Bronchial epithelial cell (primary cell): ENCODE measurements at regions not wholly inside any gene's neighbourhood (a gene's known extent, or its start where the extent isn't known, plus 50 kb on each side); places are given as distances from the start of the nearest gene placed in this dataset.
"Not testable (repeated sequence)": the region's sequence is repeated elsewhere in the genome, so short reads cannot be mapped to it uniquely, and the experiment has no call there.

Source experiments
- DNase-seq: peaks from one replicate; pipeline ENCODE4 v3.0.0-alpha.2; 2010; ENCODE audit warnings: low read depth
- FAIRE-seq: peaks from 2 replicates; lab custom pipeline; 2011; peaks lifted over from hg19 to GRCh38; lab: Jason Lieb, UNC
- H3K27me3 ChIP-seq: 2 replicates; pipeline ENCODE4 v1.5.1; 2011; ENCODE audit warnings: low read length; ENCODE audit not compliant: control insufficient read depth, insufficient read depth
- H3K36me3 ChIP-seq: 2 replicates; pipeline ENCODE4 v1.5.1; 2011; ENCODE audit warnings: low read length; ENCODE audit not compliant: control insufficient read depth, insufficient read depth
- H3K4me3 ChIP-seq: 2 replicates; pipeline ENCODE4 v1.5.1; 2011; ENCODE audit warnings: mild to moderate bottlenecking, low read depth, low read length, control low read depth

GRCh38 chr21:6428498-6429092 is 4092.8 kb upstream of the TPTE start:
- DNase-seq, FAIRE-seq, H3K36me3 ChIP-seq, H3K4me3 ChIP-seq, H3K27me3 ChIP-seq: not testable (repeated sequence)

GRCh38 chr21:6429924-6430323 is 4091.5 kb upstream of the TPTE start:
- not testable (repeated sequence) for H3K27me3 ChIP-seq, FAIRE-seq, DNase-seq, H3K4me3 ChIP-seq, H3K36me3 ChIP-seq

- H3K27me3 ChIP-seq, H3K4me3 ChIP-seq, DNase-seq, H3K36me3 ChIP-seq, FAIRE-seq: not testable (repeated sequence)
Observed at GRCh38 chr21:6433149-6433548, 4088.2 kb upstream of the TPTE start.

- not testable (repeated sequence) for DNase-seq, FAIRE-seq, H3K36me3 ChIP-seq, H3K27me3 ChIP-seq, H3K4me3 ChIP-seq
Observed at GRCh38 chr21:6436205-6436604, 4085.2 kb upstream of the TPTE start.

GRCh38 chr21:6436971-6437833 is 4084.2 kb upstream of the TPTE start:
- not testable (repeated sequence) for FAIRE-seq, H3K4me3 ChIP-seq, DNase-seq, H3K36me3 ChIP-seq, H3K27me3 ChIP-seq

- not testable (repeated sequence) for H3K4me3 ChIP-seq, DNase-seq, H3K27me3 ChIP-seq, FAIRE-seq, H3K36me3 ChIP-seq
Observed at GRCh38 chr21:6437834-6438187, 4083.6 kb upstream of the TPTE start.

- not testable (repeated sequence) for H3K4me3 ChIP-seq, FAIRE-seq, H3K36me3 ChIP-seq, DNase-seq, H3K27me3 ChIP-seq
Observed at GRCh38 chr21:6439058-6439457, 4082.3 kb upstream of the TPTE start.

- not testable (repeated sequence) for DNase-seq, H3K36me3 ChIP-seq, FAIRE-seq, H3K4me3 ChIP-seq, H3K27me3 ChIP-seq
Observed at GRCh38 chr21:6454648-6455340, 4066.6 kb upstream of the TPTE start.

- H3K4me3 ChIP-seq, H3K36me3 ChIP-seq, H3K27me3 ChIP-seq, DNase-seq, FAIRE-seq: not testable (repeated sequence)
Observed at GRCh38 chr21:6456011-6456661, 4065.2 kb upstream of the TPTE start.

- DNase-seq, result not testable (repeated sequence)
Observed at GRCh38 chr21:6459761-6460160, 4061.6 kb upstream of the TPTE start.

GRCh38 chr21:6461358-6461757 is 4060.0 kb upstream of the TPTE start:
- H3K27me3 ChIP-seq, DNase-seq, H3K4me3 ChIP-seq, FAIRE-seq, H3K36me3 ChIP-seq: not testable (repeated sequence)

More at GRCh38 chr21:6459761-6460160, 4061.6 kb upstream of the TPTE start:
- FAIRE-seq, H3K27me3 ChIP-seq, H3K4me3 ChIP-seq, H3K36me3 ChIP-seq: not testable (repeated sequence)

- not testable (repeated sequence) for H3K36me3 ChIP-seq, DNase-seq, H3K4me3 ChIP-seq, H3K27me3 ChIP-seq, FAIRE-seq
Observed at GRCh38 chr21:6464419-6464818, 4057.0 kb upstream of the TPTE start.

GRCh38 chr21:6466081-6466698 is 4055.2 kb upstream of the TPTE start:
- not testable (repeated sequence) for H3K27me3 ChIP-seq, H3K36me3 ChIP-seq, H3K4me3 ChIP-seq, FAIRE-seq, DNase-seq
